ENCODE measurements at regions not wholly inside any gene's neighbourhood (a gene's known extent, or its start where the extent isn't known, plus 50 kb on each side); places are given as distances from the start of the nearest gene placed in this dataset.

DNA sequence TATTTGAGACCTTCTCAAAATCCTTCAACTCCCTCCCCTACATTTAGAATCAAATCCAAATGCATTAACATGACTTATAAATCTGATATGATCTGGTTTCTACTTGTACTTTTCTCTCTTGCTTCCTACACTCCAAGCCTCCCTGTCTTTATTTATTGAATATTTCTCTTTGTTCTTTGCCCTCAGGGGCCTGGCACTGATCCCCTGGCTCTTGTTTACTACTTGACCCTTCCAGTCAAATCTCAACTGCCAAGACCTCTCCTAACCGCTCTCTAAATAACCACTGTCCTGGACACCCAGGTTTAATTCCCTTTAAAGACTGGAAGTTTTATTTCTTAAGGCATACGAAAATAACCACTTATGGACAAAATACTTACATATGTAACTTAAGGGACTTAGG is 248.9 kb downstream of the CHRM3 start:
- no peaks in the 10 kb centered on the region for H4K20me1 ChIP-seq (ENCODE audit: low read depth, low read length)
- no peaks in the 10 kb centered on the region for H3K9me3 ChIP-seq (ENCODE audit: insufficient read depth, low read length)
- TF ChIP-seq EZH2phosphoT487 (conservative IDR thresholded peaks at IDR 0.05; ENCODE audit: low read length): no peak
- no peak for TF ChIP-seq CTCF (IDR thresholded peaks at IDR 0.05; ENCODE audit: insufficient read depth, low read length, poor library complexity, severe bottlenecking)
- H3K9ac ChIP-seq (ENCODE audit: low read length): no peak overlapping the region
- no peaks in the 10 kb centered on the region for H3K36me3 ChIP-seq (ENCODE audit: low read length)
- no peaks in the 10 kb centered on the region for H3F3A ChIP-seq (ENCODE audit: insufficient read depth)
- no peak overlapping the region for H3K4me3 ChIP-seq (ENCODE audit: insufficient read depth, low read length, poor library complexity, severe bottlenecking)
- no peaks in the 10 kb centered on the region for H3K79me2 ChIP-seq (ENCODE audit: insufficient read depth, low read length)
- no peaks in the 10 kb centered on the region for H3K9me2 ChIP-seq (replicated peaks; ENCODE audit: insufficient read depth, low read length)
- no peak overlapping the region for H3K4me2 ChIP-seq (ENCODE audit: low read depth, low read length, poor library complexity, severe bottlenecking)
- no peaks in the 10 kb centered on the region for H3K27me3 ChIP-seq (ENCODE audit: low read length)
- no peak overlapping the region for H2AFZ ChIP-seq (ENCODE audit: low read depth, low read length, severe bottlenecking)
- no peak overlapping the region for H3K27ac ChIP-seq (ENCODE audit: low read depth, low read length)

- Histone ChIP-seq H3K27ac (ENCODE audit: low read depth, low read length) (no peak overlapping the region), H3K36me3 (ENCODE audit: low read length) (no peaks in the 10 kb centered on the region), H4K20me1 (ENCODE audit: low read depth, low read length) (no peaks in the 10 kb centered on the region), H3K9me3 (ENCODE audit: insufficient read depth, low read length) (no peaks in the 10 kb centered on the region), H3K4me3 (ENCODE audit: insufficient read depth, low read length, poor library complexity, severe bottlenecking) (no peak overlapping the region), H3K9me2 (replicated peaks; ENCODE audit: insufficient read depth, low read length) (no peaks in the 10 kb centered on the region), H3K79me2 (ENCODE audit: insufficient read depth, low read length) (no peaks in the 10 kb centered on the region), H2AFZ (ENCODE audit: low read depth, low read length, severe bottlenecking) (no peak overlapping the region), H3F3A (ENCODE audit: insufficient read depth) (no peaks in the 10 kb centered on the region), H3K9ac (ENCODE audit: low read length) (no peak overlapping the region), H3K27me3 (ENCODE audit: low read length) (no peaks in the 10 kb centered on the region), H3K4me2 (ENCODE audit: low read depth, low read length, poor library complexity, severe bottlenecking) (no peak overlapping the region)
- no peak for TF ChIP-seq CTCF (IDR thresholded peaks at IDR 0.05; ENCODE audit: insufficient read depth, low read length, poor library complexity, severe bottlenecking)
- TF ChIP-seq EZH2phosphoT487 (conservative IDR thresholded peaks at IDR 0.05; ENCODE audit: low read length): no peak
Observed at GRCh38 chr1:239636347-239636746, 250.0 kb downstream of the CHRM3 start.

- no peak for TF ChIP-seq EZH2phosphoT487 (conservative IDR thresholded peaks at IDR 0.05; ENCODE audit: low read length)
- no peak for TF ChIP-seq CTCF (IDR thresholded peaks at IDR 0.05; ENCODE audit: insufficient read depth, low read length, poor library complexity, severe bottlenecking)
- H3K36me3 ChIP-seq (ENCODE audit: low read length): no peaks in the 10 kb centered on the region
- no peaks in the 10 kb centered on the region for H3K79me2 ChIP-seq (ENCODE audit: insufficient read depth, low read length)
- H3K27me3 ChIP-seq (ENCODE audit: low read length): no peaks in the 10 kb centered on the region
- H3K4me2 ChIP-seq (ENCODE audit: low read depth, low read length, poor library complexity, severe bottlenecking): no peak overlapping the region
- no peaks in the 10 kb centered on the region for H3K9me2 ChIP-seq (replicated peaks; ENCODE audit: insufficient read depth, low read length)
- H4K20me1 ChIP-seq (ENCODE audit: low read depth, low read length): no peaks in the 10 kb centered on the region
- H3K9me3 ChIP-seq (ENCODE audit: insufficient read depth, low read length): no peaks in the 10 kb centered on the region
- no peak overlapping the region for H2AFZ ChIP-seq (ENCODE audit: low read depth, low read length, severe bottlenecking)
- no peak overlapping the region for H3K9ac ChIP-seq (ENCODE audit: low read length)
- no peak overlapping the region for H3K27ac ChIP-seq (ENCODE audit: low read depth, low read length)
- no peaks in the 10 kb centered on the region for H3F3A ChIP-seq (ENCODE audit: insufficient read depth)
- H3K4me3 ChIP-seq (ENCODE audit: insufficient read depth, low read length, poor library complexity, severe bottlenecking): no peak overlapping the region
Observed at GRCh38 chr1:239644604-239645003, 258.2 kb downstream of the CHRM3 start.

- Histone ChIP-seq H3K4me3 (ENCODE audit: insufficient read depth, low read length, poor library complexity, severe bottlenecking) (no peak overlapping the region), H3K27ac (ENCODE audit: low read depth, low read length) (no peak overlapping the region), H3K36me3 (ENCODE audit: low read length) (no peaks in the 10 kb centered on the region), H3F3A (ENCODE audit: insufficient read depth) (no peaks in the 10 kb centered on the region), H3K9me2 (replicated peaks; ENCODE audit: insufficient read depth, low read length) (no peaks in the 10 kb centered on the region), H2AFZ (ENCODE audit: low read depth, low read length, severe bottlenecking) (no peak overlapping the region), H4K20me1 (ENCODE audit: low read depth, low read length) (no peaks in the 10 kb centered on the region), H3K9me3 (ENCODE audit: insufficient read depth, low read length) (no peaks in the 10 kb centered on the region), H3K9ac (ENCODE audit: low read length) (no peak overlapping the region), H3K4me2 (ENCODE audit: low read depth, low read length, poor library complexity, severe bottlenecking) (no peak overlapping the region), H3K79me2 (ENCODE audit: insufficient read depth, low read length) (no peaks in the 10 kb centered on the region), H3K27me3 (ENCODE audit: low read length) (no peaks in the 10 kb centered on the region)
- TF ChIP-seq CTCF (IDR thresholded peaks at IDR 0.05; ENCODE audit: insufficient read depth, low read length, poor library complexity, severe bottlenecking) (no peak), EZH2phosphoT487 (conservative IDR thresholded peaks at IDR 0.05; ENCODE audit: low read length) (no peak)
Observed at GRCh38 chr1:239647045-239647444, 260.7 kb downstream of the CHRM3 start.
